Endothelial cell of umbilical vein (primary cell): ENCODE measurements at regions not wholly inside any gene's neighbourhood (a gene's known extent, or its start where the extent isn't known, plus 50 kb on each side); places are given as distances from the start of the nearest gene placed in this dataset.

Source experiments
- BruUV-seq: library from RNA; stranded (reverse); fragments of 400-500 nt; replicated peaks from 2 replicates; lab custom pipeline; 2021; lab: Mats Ljungman, UMichigan
- CTCF ChIA-PET: fragments of 300-600, 350-600 bp; sonication (Branson Sonifier 250); formaldehyde crosslinking; loops from one replicate; lab custom pipeline; 2021; ENCODE audit warnings: antibody characterized with exemption, inconsistent platforms; lab: Charles Lee
- POLR2A ChIA-PET: fragments of 300-600, 350-600 bp; sonication (Branson Sonifier 250); formaldehyde crosslinking; loops from one replicate; lab custom pipeline; 2021; ENCODE audit warnings: antibody characterized with exemption, inconsistent platforms; lab: Charles Lee
- DNase-seq: peaks from one replicate; pipeline ENCODE4 v3.0.0-alpha.2; 2011; ENCODE audit warnings: low read depth, low spot score
- FAIRE-seq: peaks from 2 replicates; lab custom pipeline; 2011; peaks lifted over from hg19 to GRCh38; lab: Jason Lieb, UNC
- H2AFZ ChIP-seq: 2 replicates; pipeline ENCODE4 v1.6.0; 2012; ENCODE audit warnings: low read depth, low read length, control low read depth, inconsistent platforms
- H3K27ac ChIP-seq: 2 replicates; pipeline ENCODE4 v1.5.1; 2011; ENCODE audit warnings: low read depth, mild to moderate bottlenecking, control low read depth, low read length, moderate library complexity; ENCODE audit not compliant: insufficient read depth
- H3K27me3 ChIP-seq, 2 experiments: 2 replicates each; pipeline versions ENCODE4 v1.6.0 to v1.6.1; 2011; ENCODE audit warnings: low read length in 2 of 2, mixed read lengths in 1 of 2; ENCODE audit not compliant: control insufficient read depth in 2 of 2, insufficient read depth in 2 of 2
- H3K36me3 ChIP-seq, 2 experiments: 2 replicates in 1 of 2; 3 replicates in 1 of 2; pipeline ENCODE4 v1.5.1; 2011; ENCODE audit warnings: low read length in 2 of 2, mild to moderate bottlenecking in 1 of 2, moderate library complexity in 1 of 2; ENCODE audit not compliant: control insufficient read depth in 2 of 2, insufficient read depth in 2 of 2; ENCODE audit errors: extremely low read depth in 1 of 2
- H3K4me1 ChIP-seq: 3 replicates; pipeline ENCODE4 v1.5.1; 2011; ENCODE audit warnings: mild to moderate bottlenecking, low read length; ENCODE audit not compliant: control insufficient read depth, insufficient read depth; ENCODE audit errors: extremely low read depth
- H3K4me2 ChIP-seq: 2 replicates; pipeline ENCODE4 v1.6.1; 2011; ENCODE audit warnings: low read length, control low read depth, mixed read lengths; ENCODE audit not compliant: insufficient read depth
- H3K4me3 ChIP-seq, 3 experiments: fragments of 200-600 bp in 1 of 3; sonication (generic), shearing (Covaris generic) in 1 of 3; replicated peaks in 1 of 3; 2 replicates each; pipeline ENCODE4 v1.5.1; 2011 to 2016; ENCODE audit warnings: control low read depth in 3 of 3, low read length in 3 of 3, mild to moderate bottlenecking in 2 of 3, inconsistent platforms in 1 of 3, low read depth in 1 of 3, moderate library complexity in 1 of 3; ENCODE audit not compliant: insufficient read depth in 1 of 3
- H3K79me2 ChIP-seq: 2 replicates; pipeline ENCODE4 v1.6.0; 2012; ENCODE audit warnings: low read length, inconsistent platforms; ENCODE audit not compliant: control insufficient read depth, insufficient read depth
- H3K9ac ChIP-seq: replicated peaks from 2 replicates; pipeline ENCODE3; 2011; ENCODE audit warnings: low read length, control low read depth; ENCODE audit not compliant: insufficient read depth; ENCODE audit errors: extremely low read depth
- H3K9me1 ChIP-seq: replicated peaks from 3 replicates; pipeline ENCODE4 v1.6.0; 2011; ENCODE audit warnings: mild to moderate bottlenecking, low read length; ENCODE audit not compliant: control insufficient read depth, insufficient read depth; ENCODE audit errors: extremely low read depth
- H3K9me3 ChIP-seq: replicated peaks from 2 replicates; pipeline ENCODE4 v1.5.1; 2012; ENCODE audit warnings: low read length, inconsistent platforms; ENCODE audit not compliant: control insufficient read depth, insufficient read depth
- H4K20me1 ChIP-seq: replicated peaks from 2 replicates; pipeline ENCODE3; 2011; ENCODE audit warnings: mild to moderate bottlenecking, low read length; ENCODE audit not compliant: control insufficient read depth, insufficient read depth; ENCODE audit errors: extremely low read depth
- EZH2 ChIP-seq: IDR thresholded peaks from 2 replicates; pipeline ENCODE4 v1.6.1; 2012; ENCODE audit warnings: borderline replicate concordance, low read depth, mild to moderate bottlenecking, moderate library complexity, low read length, inconsistent platforms; ENCODE audit not compliant: severe bottlenecking
- FOS ChIP-seq: IDR thresholded peaks from 2 replicates; pipeline ENCODE4 v1.6.1; 2011; ENCODE audit warnings: mild to moderate bottlenecking, low read length, moderate library complexity, borderline replicate concordance; ENCODE audit not compliant: insufficient read depth
- GATA2 ChIP-seq: IDR thresholded peaks from 2 replicates; pipeline ENCODE4 v1.7.0; 2011; ENCODE audit warnings: low read depth, mild to moderate bottlenecking, moderate library complexity, mixed read lengths, low read length; ENCODE audit not compliant: insufficient read length, insufficient read depth
- JUN ChIP-seq: IDR thresholded peaks from 2 replicates; pipeline ENCODE4 v1.6.1; 2011; ENCODE audit warnings: borderline replicate concordance, low read depth; ENCODE audit not compliant: insufficient read length, insufficient read depth
- MYC ChIP-seq: IDR thresholded peaks from one replicate; pipeline ENCODE4 v1.6.1; 2011; ENCODE audit warnings: mild to moderate bottlenecking, low read depth, low read length
- POLR2A ChIP-seq: IDR thresholded peaks from 2 replicates; pipeline ENCODE4 v1.6.1; 2012; ENCODE audit warnings: low read depth, mild to moderate bottlenecking, control low read depth, low read length
- POLR2AphosphoS5 ChIP-seq: IDR thresholded peaks from 2 replicates; pipeline ENCODE4 v1.6.1; 2012; ENCODE audit warnings: low read depth, mild to moderate bottlenecking, control low read depth, low read length, moderate library complexity; ENCODE audit not compliant: insufficient read depth
- dilution Hi-C: fragments of 300-500 bp; cut with MboI; formaldehyde crosslinking; loops from one replicate; pipeline ENCODE4 v1.15.0; 2019; ENCODE audit warnings: low sequenced_read_pairs; ENCODE audit not compliant: extremely low pct_ligation_motif_present
- intact Hi-C: fragments of 100-400 bp; cut with micrococcal nuclease; formaldehyde crosslinking; loops from one replicate; pipeline ENCODE4 v1.10.0; 2022
- TF ChIP-seq, protein P1 (sequence below), 2 donors: IDR thresholded peaks; 1 replicate in 1 of 2; 2 replicates in 1 of 2; pipeline ENCODE4 v1.5.1; 2011; ENCODE audit warnings: low read length in 2 of 2, mild to moderate bottlenecking in 2 of 2, moderate library complexity in 2 of 2, control low read depth in 1 of 2, inconsistent platforms in 1 of 2, low read depth in 1 of 2; ENCODE audit not compliant: insufficient read depth in 1 of 2; ENCODE audit errors: extremely low read depth in 1 of 2
- TF ChIP-seq, protein P2 (sequence below): IDR thresholded peaks from 2 replicates; pipeline ENCODE4 v1.6.1; 2011; ENCODE audit not compliant: insufficient read depth, insufficient read length

DNA sequence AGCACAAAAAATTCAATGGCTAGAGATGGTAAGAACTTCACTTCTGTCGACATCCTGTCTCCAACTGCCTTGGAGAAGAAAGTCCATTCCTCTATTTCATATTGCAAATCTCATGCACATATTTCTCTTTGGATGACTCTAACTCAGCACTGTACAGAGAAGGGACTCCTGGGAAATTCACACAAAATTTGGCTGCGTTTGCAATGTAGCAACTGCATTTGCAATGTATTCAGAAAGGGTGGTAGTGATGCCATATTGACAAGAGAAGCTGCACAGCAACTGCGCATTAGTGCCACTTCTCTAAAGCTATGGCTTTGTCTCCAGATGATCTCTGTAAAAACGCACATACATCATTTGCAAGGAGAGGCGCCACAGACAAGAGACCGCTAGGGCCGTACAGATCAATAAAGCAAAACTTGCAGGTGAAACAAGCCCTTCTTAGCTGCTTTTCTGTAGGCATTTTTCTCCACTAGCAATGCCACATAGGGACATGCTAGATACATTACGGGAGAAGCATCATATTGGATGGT lies 389.5 kb downstream of the TCERG1L start:
- no peaks in the 10 kb centered on the region for H3K79me2 ChIP-seq
- H3K36me3 ChIP-seq: no peaks in the 10 kb centered on the region
- no peak overlapping the region for H2AFZ ChIP-seq
- no peak overlapping the region for H3K9ac ChIP-seq
- H3K9me1 ChIP-seq: no peaks in the 10 kb centered on the region
- H3K27me3 ChIP-seq: no peaks in the 10 kb centered on the region
- dilution Hi-C loops: no loop called here
- no peak overlapping the region for H3K4me2 ChIP-seq
- BruUV-seq: no TSS peak
- H4K20me1 ChIP-seq: no peaks in the 10 kb centered on the region
- DNase-seq: no peak
- ChIA-PET CTCF (no interaction called here), POLR2A (no interaction called here)
- H3K9me3 ChIP-seq: peaks cover 3% of the 10 kb centered on the region
- H3K27ac ChIP-seq: no peak overlapping the region
- TF ChIP-seq POLR2AphosphoS5: no peak
- TF ChIP-seq EZH2: no peak
- TF ChIP-seq, protein P1, sequence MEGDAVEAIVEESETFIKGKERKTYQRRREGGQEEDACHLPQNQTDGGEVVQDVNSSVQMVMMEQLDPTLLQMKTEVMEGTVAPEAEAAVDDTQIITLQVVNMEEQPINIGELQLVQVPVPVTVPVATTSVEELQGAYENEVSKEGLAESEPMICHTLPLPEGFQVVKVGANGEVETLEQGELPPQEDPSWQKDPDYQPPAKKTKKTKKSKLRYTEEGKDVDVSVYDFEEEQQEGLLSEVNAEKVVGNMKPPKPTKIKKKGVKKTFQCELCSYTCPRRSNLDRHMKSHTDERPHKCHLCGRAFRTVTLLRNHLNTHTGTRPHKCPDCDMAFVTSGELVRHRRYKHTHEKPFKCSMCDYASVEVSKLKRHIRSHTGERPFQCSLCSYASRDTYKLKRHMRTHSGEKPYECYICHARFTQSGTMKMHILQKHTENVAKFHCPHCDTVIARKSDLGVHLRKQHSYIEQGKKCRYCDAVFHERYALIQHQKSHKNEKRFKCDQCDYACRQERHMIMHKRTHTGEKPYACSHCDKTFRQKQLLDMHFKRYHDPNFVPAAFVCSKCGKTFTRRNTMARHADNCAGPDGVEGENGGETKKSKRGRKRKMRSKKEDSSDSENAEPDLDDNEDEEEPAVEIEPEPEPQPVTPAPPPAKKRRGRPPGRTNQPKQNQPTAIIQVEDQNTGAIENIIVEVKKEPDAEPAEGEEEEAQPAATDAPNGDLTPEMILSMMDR (IDR thresholded peaks at IDR 0.05; ENCODE audit: extremely low read depth in 1 of 2, insufficient read depth in 1 of 2, low read depth in 1 of 2, low read length in 2 of 2): no peak
- TF ChIP-seq FOS: no peak
- no peak for TF ChIP-seq POLR2A
- TF ChIP-seq JUN: no peak
- TF ChIP-seq MYC: no peak
- no peak for TF ChIP-seq GATA2
- TF ChIP-seq, protein P2, sequence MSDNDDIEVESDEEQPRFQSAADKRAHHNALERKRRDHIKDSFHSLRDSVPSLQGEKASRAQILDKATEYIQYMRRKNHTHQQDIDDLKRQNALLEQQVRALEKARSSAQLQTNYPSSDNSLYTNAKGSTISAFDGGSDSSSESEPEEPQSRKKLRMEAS: no peak
- H3K4me1 ChIP-seq: no peaks in the 10 kb centered on the region
- intact Hi-C loops: no loop called here
- FAIRE-seq: no peak
- H3K4me3 ChIP-seq: no peak overlapping the region
